B cell (primary cell): ENCODE measurements at regions not wholly inside any gene's neighbourhood (a gene's known extent, or its start where the extent isn't known, plus 50 kb on each side); places are given as distances from the start of the nearest gene placed in this dataset.

Experiments used
- ATAC-seq: fragments of 200-7000 bp; cut with Tn5 transposase; one replicate; pipeline ENCODE4 v1.10.0; 2021; ENCODE audit warnings: low read depth, mild to moderate bottlenecking, moderate number of reproducible peaks, moderate library complexity
- CTCF ChIA-PET: fragments of 350-600 bp; sonication (Branson Sonifier 250); formaldehyde crosslinking; loops from one replicate; lab custom pipeline; 2021; ENCODE audit warnings: antibody characterized with exemption, inconsistent platforms; lab: Charles Lee
- POLR2A ChIA-PET: fragments of 350-600 bp; sonication (Branson Sonifier 250); formaldehyde crosslinking; loops from one replicate; lab custom pipeline; 2021; ENCODE audit warnings: antibody characterized with exemption; lab: Charles Lee
- DNase-seq: peaks from one replicate; pipeline ENCODE4 v3.0.0; 2013
- H2AFZ ChIP-seq: 2 replicates; pipeline ENCODE4 v1.6.1; 2012; ENCODE audit warnings: mild to moderate bottlenecking, low read depth, low read length; ENCODE audit not compliant: insufficient read depth, poor library complexity, severe bottlenecking
- H3K27ac ChIP-seq, 2 donors: 1 replicate in 1 of 2; 2 replicates in 1 of 2; pipeline ENCODE4 v1.5.1; 2012 to 2013; ENCODE audit warnings: low read length in 2 of 2, mild to moderate bottlenecking in 2 of 2, moderate library complexity in 1 of 2
- H3K27me3 ChIP-seq, 4 experiments: fragments of 200-600 bp in 1 of 4; sonication (generic) in 1 of 4; replicated peaks in 1 of 4; 1 replicate in 2 of 4; 2 replicates in 2 of 4; pipeline versions ENCODE4 v1.6.1 to v1.7.0; 2013 to 2016; ENCODE audit warnings: low read length in 3 of 4, mild to moderate bottlenecking in 2 of 4, mixed read lengths in 1 of 4, moderate library complexity in 1 of 4; ENCODE audit not compliant: insufficient read depth in 4 of 4, control insufficient read depth in 3 of 4; ENCODE audit errors: control extremely low read depth in 1 of 4
- H3K36me3 ChIP-seq, 2 experiments: replicated peaks in 1 of 2; 1 replicate in 1 of 2; 2 replicates in 1 of 2; pipeline versions ENCODE4 v1.6.1 to v1.7.1; 2013; ENCODE audit warnings: low read length in 1 of 2; ENCODE audit not compliant: insufficient read depth in 2 of 2, control insufficient read depth in 1 of 2; ENCODE audit errors: control extremely low read depth in 1 of 2, extremely low read depth in 1 of 2
- H3K4me1 ChIP-seq, 2 donors: fragments of 200-600 bp in 1 of 2; sonication (generic) in 1 of 2; 1 replicate in 1 of 2; 2 replicates in 1 of 2; pipeline versions ENCODE4 v1.5.1 to v1.6.1; 2013 to 2017; ENCODE audit warnings: low read length in 2 of 2; ENCODE audit not compliant: control insufficient read depth in 2 of 2, insufficient read depth in 2 of 2
- H3K4me2 ChIP-seq: replicated peaks from 2 replicates; pipeline ENCODE3; 2012; ENCODE audit warnings: mild to moderate bottlenecking, low read depth, low read length; ENCODE audit not compliant: poor library complexity, severe bottlenecking
- H3K4me3 ChIP-seq, 5 experiments: fragments of 200-600 bp in 1 of 5; sonication (generic) in 1 of 5; 1 replicate in 3 of 5; 2 replicates in 2 of 5; pipeline versions ENCODE4 v1.5.1 to v1.7.0; 2011 to 2016; ENCODE audit warnings: low read length in 4 of 5, mild to moderate bottlenecking in 4 of 5, low read depth in 2 of 5, control low read depth in 1 of 5, moderate library complexity in 1 of 5; ENCODE audit not compliant: insufficient read depth in 1 of 5; ENCODE audit errors: control extremely low read depth in 1 of 5, extremely low read depth in 1 of 5
- H3K79me2 ChIP-seq: fragments of 200-600 bp; sonication (generic); one replicate; pipeline ENCODE4 v1.6.0; 2016; ENCODE audit warnings: low read length; ENCODE audit not compliant: control insufficient read depth, insufficient read depth
- H3K9ac ChIP-seq: fragments of 200-600 bp; sonication (generic); 2 replicates; pipeline ENCODE4 v1.6.1; 2017; ENCODE audit warnings: mild to moderate bottlenecking, low read length, moderate library complexity
- H3K9me3 ChIP-seq, 3 donors: one replicate each; pipeline versions ENCODE4 v1.6.1 to v1.7.1; 2013; ENCODE audit warnings: low read length in 2 of 3; ENCODE audit not compliant: control insufficient read depth in 2 of 3, insufficient read depth in 1 of 3; ENCODE audit errors: control extremely low read depth in 1 of 3
- H4K20me1 ChIP-seq: 2 replicates; pipeline ENCODE4 v1.6.0; 2012; ENCODE audit warnings: mild to moderate bottlenecking, low read length; ENCODE audit not compliant: insufficient read depth, control insufficient read depth, poor library complexity, severe bottlenecking
- H3K27ac Mint-ChIP-seq: one replicate; pipeline ENCODE4 v1.8.0; 2021; ENCODE audit warnings: mixed read lengths
- H3K27me3 Mint-ChIP-seq: one replicate; pipeline ENCODE4 v1.8.0; 2021; ENCODE audit warnings: mixed read lengths
- H3K4me1 Mint-ChIP-seq: one replicate; pipeline ENCODE4 v1.8.0; 2021; ENCODE audit warnings: mixed read lengths
- H3K4me3 Mint-ChIP-seq: one replicate; pipeline ENCODE4 v1.8.0; 2021; ENCODE audit warnings: mixed read lengths
- H3K9me3 Mint-ChIP-seq: one replicate; pipeline ENCODE4 v1.8.0; 2022; ENCODE audit warnings: mixed read lengths; ENCODE audit not compliant: insufficient read depth
- CTCF ChIP-seq: fragments of 200-600 bp; IDR thresholded peaks from one replicate; pipeline ENCODE4 v1.8.0; 2022; ENCODE audit warnings: antibody characterized with exemption, mild to moderate bottlenecking
- EZH2 ChIP-seq: IDR thresholded peaks from 2 replicates; pipeline ENCODE4 v1.6.1; 2012; ENCODE audit warnings: borderline replicate concordance, low read depth, mild to moderate bottlenecking, moderate library complexity, low read length; ENCODE audit not compliant: insufficient read depth, poor library complexity, severe bottlenecking
- WGBS: methylation state at CpG from one replicate; pipeline ENCODE4 v1.1.5; 2013; ENCODE audit warnings: missing lambda C conversion rate; ENCODE audit not compliant: insufficient coverage; 5-methylcytosine and 5-hydroxymethylcytosine counted together
- intact Hi-C: fragments of 100-400 bp; cut with micrococcal nuclease; formaldehyde crosslinking; loops from one replicate; pipeline ENCODE4 v1.10.0; 2022

GRCh38 chr10:10826125-10826524, 191.5 kb upstream of the CELF2 start:
- WGBS, result no CpG with 5 or more reads among the region's 1 CpG
- no peak overlapping the region for H3K4me3 ChIP-seq
- H3K79me2 ChIP-seq, result no peaks in the 10 kb centered on the region
- Mint-ChIP-seq H3K9me3 (no peaks in the 10 kb centered on the region), H3K27ac (no peak overlapping the region), H3K4me1 (no peaks in the 10 kb centered on the region), H3K4me3 (no peak overlapping the region), H3K27me3 (peaks cover 14% of the 10 kb centered on the region)
- no peak overlapping the region for H2AFZ ChIP-seq
- no peak overlapping the region for H3K4me2 ChIP-seq
- H3K4me1 ChIP-seq, result no peaks in the 10 kb centered on the region
- DNase-seq, result no peak
- no peaks in the 10 kb centered on the region for H3K9me3 ChIP-seq
- H4K20me1 ChIP-seq, result no peaks in the 10 kb centered on the region
- intact Hi-C loops, result no loop called here
- ChIA-PET POLR2A (no interaction called here), CTCF (no interaction called here)
- no peaks in the 10 kb centered on the region for H3K36me3 ChIP-seq
- H3K9ac ChIP-seq, result no peak overlapping the region
- no peak for ATAC-seq
- H3K27me3 ChIP-seq, result peaks cover 0 to 5% (median 0%) of the 10 kb centered on the region in 4 experiments
- TF ChIP-seq EZH2 (no peak), CTCF (no peak)
- no peak overlapping the region for H3K27ac ChIP-seq

- Histone ChIP-seq H3K4me1 (no peaks in the 10 kb centered on the region), H3K9ac (no peak overlapping the region), H3K79me2 (no peaks in the 10 kb centered on the region), H3K9me3 (peaks cover 0 to 2% (median 0%) of the 10 kb centered on the region in 3 donors), H3K4me3 (no peak overlapping the region), H3K27me3 (peaks cover 0 to 5% (median 0%) of the 10 kb centered on the region in 4 experiments), H3K27ac (no peak overlapping the region), H2AFZ (no peak overlapping the region), H3K4me2 (no peak overlapping the region), H4K20me1 (no peaks in the 10 kb centered on the region), H3K36me3 (no peaks in the 10 kb centered on the region)
- intact Hi-C loops, result no loop called here
- Mint-ChIP-seq H3K4me1 (no peaks in the 10 kb centered on the region), H3K4me3 (no peak overlapping the region), H3K27me3 (peaks cover 14% of the 10 kb centered on the region), H3K27ac (no peak overlapping the region), H3K9me3 (no peaks in the 10 kb centered on the region)
- ATAC-seq, result no peak
- no peak for TF ChIP-seq CTCF
- POLR2A ChIA-PET, result no interaction called here
- CTCF ChIA-PET, result no interaction called here
- DNase-seq, result no peak
Observed at GRCh38 chr10:10828623-10829022, 189.0 kb upstream of the CELF2 start.
